ENCODE measurements at regions not wholly inside any gene's neighbourhood (a gene's known extent, or its start where the extent isn't known, plus 50 kb on each side); places are given as distances from the start of the nearest gene placed in this dataset.

GRCh38 chr10:59033622-59034021 lies 142.8 kb upstream of the PHYHIPL start (continued):
- no peak for TF ChIP-seq ELK1 (IDR thresholded peaks at IDR 0.05; ENCODE audit: low read depth, low read length)

GRCh38 chr10:59036311-59037017 lies 140.0 kb upstream of the PHYHIPL start:
- peak overlapping the region; percentile 39; the same call in 1 of the 2 replicates for H3K9ac ChIP-seq (ENCODE audit: control insufficient read depth, insufficient read depth, low read length)
- peak overlapping the region; percentile 39; the same call in 1 of the 2 replicates for H3K27ac ChIP-seq (ENCODE audit: control insufficient read depth, insufficient read depth)
- CTCF ChIA-PET = interaction anchor here (0.6 to 1.9 kb wide), 17 partner anchors 9 to 105 kb away, joined by 3 to 13 read pairs (median 3); no protein-coding TSS in a partner anchor
- H3K9me3 ChIP-seq (replicated peaks; ENCODE audit: control insufficient read depth, insufficient read depth, low read length) = no peaks in the 10 kb centered on the region; the same call in 2 of the 3 replicates
- no peaks in the 10 kb centered on the region for H3K79me2 ChIP-seq (ENCODE audit: control insufficient read depth, insufficient read depth, low read length)
- H3K4me2 ChIP-seq (ENCODE audit: control insufficient read depth, insufficient read depth) = peak overlapping the region; percentile 71
- H3K27me3 ChIP-seq (replicated peaks in 1 of 2; ENCODE audit: control insufficient read depth in 2 of 2, insufficient read depth in 2 of 2, low read length in 1 of 2) = no peaks in the 10 kb centered on the region
- BruUV-seq (replicated peaks) = no TSS peak
- WGBS (ENCODE audit: insufficient coverage, insufficient replicate concordance, low lambda C conversion rate, missing lambda C conversion rate) = 35% methylated on average over 3 of the region's 3 CpGs
- SMC1A ChIA-PET (ENCODE audit: uncharacterized antibody, unreplicated experiment) = interaction anchor here (0.7 to 6.8 kb wide), 39 partner anchors 10 to 196 kb away, joined by 3 to 78 read pairs (median 4); no protein-coding TSS in a partner anchor
- 0 out of 2 replicates have a peak overlapping the region, but pooled peaks have one; percentile 20 for H3K4me3 ChIP-seq
- POLR2A ChIA-PET = interaction anchor here (0.5 to 2.2 kb wide), 10 partner anchors 9 to 83 kb away, joined by 3 to 9 read pairs (median 4); no protein-coding TSS in a partner anchor
- peaks cover 13% of the 10 kb centered on the region for H3K4me1 ChIP-seq (ENCODE audit: control insufficient read depth, insufficient read depth, low read length)
- FAIRE-seq (peak; percentile 35), DNase-seq (ENCODE audit: low read depth, low spot score) (peak; percentile 55), ATAC-seq (peak; percentile 99)
- intact Hi-C loops (cut with micrococcal nuclease; ENCODE audit: unreplicated experiment) = loop anchor here (1.0 kb wide), 1 partner anchor 12 kb away; no protein-coding TSS in a partner anchor
- H4K20me1 ChIP-seq (ENCODE audit: control insufficient read depth, insufficient read depth) = no peaks in the 10 kb centered on the region
- in situ Hi-C loops (cut with MboI) = no loop called here
- peak overlapping the region; percentile 47; the same call in 1 of the 2 replicates for H2AFZ ChIP-seq (ENCODE audit: control insufficient read depth, low read depth, low read length)
- no peaks in the 10 kb centered on the region; a peak in 1 of 4 replicates for H3K36me3 ChIP-seq (ENCODE audit: control insufficient read depth in 2 of 2, insufficient read depth in 2 of 2, low read length in 1 of 2)
- RAD21 ChIA-PET (ENCODE audit: unreplicated experiment) = interaction anchor here (0.7 to 6.1 kb wide), 25 partner anchors 10 to 204 kb away, joined by 3 to 69 read pairs (median 5); no protein-coding TSS in a partner anchor
- TF ChIP-seq MLLT1 (IDR thresholded peaks at IDR 0.05) = no peak
- TF ChIP-seq SKIL (IDR thresholded peaks at IDR 0.05; ENCODE audit: low read depth, poor library complexity, severe bottlenecking) = no peak
- peak; percentile 66 for TF ChIP-seq MEF2B (IDR thresholded peaks at IDR 0.05; ENCODE audit: partially characterized antibody, poor library complexity, severe bottlenecking)
- peak; percentile 65; the same call in 1 of the 2 replicates for TF ChIP-seq TCF12 (IDR thresholded peaks at IDR 0.05; ENCODE audit: low read depth, low read length)
- TF ChIP-seq YBX1 (IDR thresholded peaks at IDR 0.05) = no peak
- peak; percentile 87 for TF ChIP-seq NR2F1 (conservative IDR thresholded peaks at IDR 0.05)
- peak in 1 of 2 experiments; percentile 71; a peak in 3 of 4 replicates for TF ChIP-seq EP300 (IDR thresholded peaks at IDR 0.05; ENCODE audit: borderline replicate concordance in 1 of 2, control insufficient read depth in 1 of 2, low read depth in 2 of 2, low read length in 2 of 2)
- no peak for TF ChIP-seq ZBTB11 (CRISPR knock-in tag; IDR thresholded peaks at IDR 0.05)
- TF ChIP-seq IKZF2 (IDR thresholded peaks at IDR 0.05) = peak; percentile 23 to 57; a peak in 2 of 4 replicates
- peak; percentile 46 for TF ChIP-seq ATF7 (IDR thresholded peaks at IDR 0.05; ENCODE audit: low read depth)

Data from GM12878 (cell line).